Activated naive CD4-positive, alpha-beta T cell treated with anti-CD3 and anti-CD28 coated beads for 36 hours (primary cell): ENCODE measurements at regions not wholly inside any gene's neighbourhood (a gene's known extent, or its start where the extent isn't known, plus 50 kb on each side); places are given as distances from the start of the nearest gene placed in this dataset.
"Not testable (repeated sequence)": the region's sequence is repeated elsewhere in the genome, so short reads cannot be mapped to it uniquely, and the experiment has no call there.

Experiments used
- CTCF ChIA-PET: fragments of 350-600 bp; sonication (Branson Sonifier 250); formaldehyde crosslinking; loops from one replicate; lab custom pipeline; 2021; ENCODE audit warnings: antibody characterized with exemption; lab: Charles Lee
- DNase-seq: peaks from one replicate; pipeline ENCODE4 v3.0.0-alpha.2; 2020
- H3K27ac Mint-ChIP-seq: one replicate; pipeline ENCODE4 v1.8.0; 2021; ENCODE audit warnings: mild to moderate bottlenecking, mixed read lengths
- H3K27me3 Mint-ChIP-seq: one replicate; pipeline ENCODE4 v1.8.0; 2021; ENCODE audit warnings: low read depth, mixed read lengths
- H3K36me3 Mint-ChIP-seq: one replicate; pipeline ENCODE4 v1.8.0; 2021; ENCODE audit warnings: low read depth, mixed read lengths
- H3K4me1 Mint-ChIP-seq: one replicate; pipeline ENCODE4 v1.8.0; 2021; ENCODE audit warnings: low read depth, mixed read lengths
- H3K4me3 Mint-ChIP-seq: one replicate; pipeline ENCODE4 v1.8.0; 2021; ENCODE audit warnings: mild to moderate bottlenecking, moderate library complexity, mixed read lengths
- H3K9me3 Mint-ChIP-seq: one replicate; pipeline ENCODE4 v1.8.0; 2021; ENCODE audit warnings: mixed read lengths
- intact Hi-C: fragments of 100-400 bp; cut with micrococcal nuclease; formaldehyde crosslinking; loops from one replicate; pipeline ENCODE4 v1.15.1; 2023

- Mint-ChIP-seq H3K9me3 (no peaks in the 10 kb centered on the region), H3K27ac (no peak overlapping the region), H3K36me3 (no peaks in the 10 kb centered on the region), H3K4me3 (no peak overlapping the region), H3K27me3 (no peaks in the 10 kb centered on the region), H3K4me1 (no peaks in the 10 kb centered on the region)
- CTCF ChIA-PET, result no interaction called here
- intact Hi-C loops, result no loop called here
- DNase-seq, result no peak
Observed at GRCh38 chr6:14582749-14583148, 465.2 kb downstream of the CD83 start.

GRCh38 chr6:14583826-14584225 is 466.3 kb downstream of the CD83 start:
- Mint-ChIP-seq H3K27ac (no peak overlapping the region), H3K36me3 (no peaks in the 10 kb centered on the region), H3K9me3 (no peaks in the 10 kb centered on the region), H3K4me1 (no peaks in the 10 kb centered on the region), H3K4me3 (no peak overlapping the region), H3K27me3 (no peaks in the 10 kb centered on the region)
- no peak for DNase-seq
- CTCF ChIA-PET, result no interaction called here
- intact Hi-C loops, result no loop called here

GRCh38 chr6:14584450-14584849 is 466.9 kb downstream of the CD83 start:
- intact Hi-C loops, result no loop called here
- Mint-ChIP-seq H3K27ac (no peak overlapping the region), H3K4me1 (no peaks in the 10 kb centered on the region), H3K36me3 (no peaks in the 10 kb centered on the region), H3K4me3 (no peak overlapping the region), H3K27me3 (no peaks in the 10 kb centered on the region), H3K9me3 (no peaks in the 10 kb centered on the region)
- CTCF ChIA-PET, result no interaction called here
- DNase-seq, result no peak

GRCh38 chr6:14585689-14586088 is 468.1 kb downstream of the CD83 start:
- DNase-seq, result no peak
- intact Hi-C loops, result no loop called here
- CTCF ChIA-PET, result interaction anchor here (0.6 kb wide), 1 partner anchor 765 kb away, joined by 3 read pairs; no protein-coding TSS in a partner anchor

DNA sequence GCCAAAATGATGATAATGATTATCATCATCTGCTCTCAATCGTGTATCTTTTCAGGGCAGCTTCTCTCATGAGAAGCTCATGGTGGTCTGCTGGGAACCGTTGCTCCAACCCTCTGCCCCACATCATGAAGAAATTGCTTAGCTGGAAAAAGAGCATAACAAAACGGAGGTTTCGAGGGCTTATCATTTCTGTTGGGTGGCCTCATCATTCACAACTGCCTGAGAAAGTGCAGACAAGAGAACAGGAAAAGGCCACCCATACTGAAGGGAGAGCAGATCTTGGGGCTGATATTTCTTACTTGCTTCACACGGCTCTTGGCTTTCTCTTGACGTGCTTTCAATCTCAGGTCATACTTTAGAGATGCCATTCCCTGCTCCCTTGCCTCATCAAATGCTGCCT is 471.6 kb downstream of the CD83 start:
- intact Hi-C loops, result no loop called here
- CTCF ChIA-PET, result no interaction called here
- no peak for DNase-seq
- Mint-ChIP-seq H3K27ac (no peak overlapping the region), H3K36me3 (no peaks in the 10 kb centered on the region), H3K9me3 (no peaks in the 10 kb centered on the region), H3K4me1 (no peaks in the 10 kb centered on the region), H3K27me3 (no peaks in the 10 kb centered on the region), H3K4me3 (no peak overlapping the region)

More at GRCh38 chr6:14585689-14586088, 468.1 kb downstream of the CD83 start:
- no peaks in the 10 kb centered on the region for H3K4me1 Mint-ChIP-seq
- no peaks in the 10 kb centered on the region for H3K27me3 Mint-ChIP-seq
- no peaks in the 10 kb centered on the region for H3K36me3 Mint-ChIP-seq
- H3K4me3 Mint-ChIP-seq, result no peak overlapping the region
- no peak overlapping the region for H3K27ac Mint-ChIP-seq
- no peaks in the 10 kb centered on the region for H3K9me3 Mint-ChIP-seq

- intact Hi-C loops, result no loop called here
- Mint-ChIP-seq H3K4me3 (no peak overlapping the region), H3K27me3 (no peaks in the 10 kb centered on the region), H3K9me3 (no peaks in the 10 kb centered on the region), H3K4me1 (no peaks in the 10 kb centered on the region), H3K36me3 (no peaks in the 10 kb centered on the region), H3K27ac (no peak overlapping the region)
- CTCF ChIA-PET, result no interaction called here
- DNase-seq, result no peak
Observed at GRCh38 chr6:14590586-14590985, 473.0 kb downstream of the CD83 start.

DNA sequence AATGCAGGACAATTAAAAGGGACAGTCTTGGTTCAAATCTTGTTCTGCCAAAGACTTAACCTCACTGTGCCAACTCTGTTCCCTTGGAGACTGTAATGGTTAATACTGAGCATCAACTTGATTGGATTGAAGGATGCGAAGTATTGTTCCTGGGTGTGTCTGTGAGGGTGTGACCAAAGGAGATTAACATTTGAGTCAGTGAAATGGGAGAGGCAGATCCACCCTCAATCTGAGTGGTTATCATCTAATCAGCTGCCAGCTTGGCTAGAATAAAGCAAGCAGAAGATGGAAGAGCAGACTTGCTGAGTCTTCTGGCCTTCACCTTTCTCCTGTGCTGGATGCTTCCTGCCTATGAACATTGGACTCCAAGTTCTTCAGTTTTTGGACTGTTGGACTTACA is 474.4 kb downstream of the CD83 start:
- H3K27me3 Mint-ChIP-seq, result no peaks in the 10 kb centered on the region
- H3K4me3 Mint-ChIP-seq, result no peak overlapping the region
- no peaks in the 10 kb centered on the region for H3K36me3 Mint-ChIP-seq
- no peak overlapping the region for H3K27ac Mint-ChIP-seq
- intact Hi-C loops, result no loop called here
- no peaks in the 10 kb centered on the region for H3K9me3 Mint-ChIP-seq
- DNase-seq, result no peak
- peaks cover 6% of the 10 kb centered on the region for H3K4me1 Mint-ChIP-seq
- CTCF ChIA-PET, result no interaction called here

- intact Hi-C loops, result no loop called here
- no peak overlapping the region for H3K27ac Mint-ChIP-seq
- CTCF ChIA-PET, result no interaction called here
- H3K27me3 Mint-ChIP-seq, result no peaks in the 10 kb centered on the region
- no peaks in the 10 kb centered on the region for H3K36me3 Mint-ChIP-seq
- no peak for DNase-seq
- peaks cover 6% of the 10 kb centered on the region for H3K4me1 Mint-ChIP-seq
- no peaks in the 10 kb centered on the region for H3K9me3 Mint-ChIP-seq
- no peak overlapping the region for H3K4me3 Mint-ChIP-seq
Observed at GRCh38 chr6:14593286-14593685, 475.7 kb downstream of the CD83 start.

- CTCF ChIA-PET, result no interaction called here
- H3K36me3 Mint-ChIP-seq, result no peaks in the 10 kb centered on the region
- no peak overlapping the region for H3K27ac Mint-ChIP-seq
- intact Hi-C loops, result no loop called here
- no peak for DNase-seq
- no peak overlapping the region for H3K4me3 Mint-ChIP-seq
- no peaks in the 10 kb centered on the region for H3K27me3 Mint-ChIP-seq
- no peaks in the 10 kb centered on the region for H3K9me3 Mint-ChIP-seq
- peaks cover 6% of the 10 kb centered on the region for H3K4me1 Mint-ChIP-seq
Observed at GRCh38 chr6:14595751-14596150, 478.2 kb downstream of the CD83 start.

GRCh38 chr6:14596410-14596809 is 478.8 kb downstream of the CD83 start:
- Mint-ChIP-seq H3K36me3 (no peaks in the 10 kb centered on the region), H3K9me3 (no peaks in the 10 kb centered on the region), H3K27me3 (no peaks in the 10 kb centered on the region), H3K4me3 (no peak overlapping the region), H3K27ac (no peak overlapping the region), H3K4me1 (peaks cover 6% of the 10 kb centered on the region)
- CTCF ChIA-PET, result no interaction called here
- intact Hi-C loops, result no loop called here
- peak; percentile 35 for DNase-seq

DNA sequence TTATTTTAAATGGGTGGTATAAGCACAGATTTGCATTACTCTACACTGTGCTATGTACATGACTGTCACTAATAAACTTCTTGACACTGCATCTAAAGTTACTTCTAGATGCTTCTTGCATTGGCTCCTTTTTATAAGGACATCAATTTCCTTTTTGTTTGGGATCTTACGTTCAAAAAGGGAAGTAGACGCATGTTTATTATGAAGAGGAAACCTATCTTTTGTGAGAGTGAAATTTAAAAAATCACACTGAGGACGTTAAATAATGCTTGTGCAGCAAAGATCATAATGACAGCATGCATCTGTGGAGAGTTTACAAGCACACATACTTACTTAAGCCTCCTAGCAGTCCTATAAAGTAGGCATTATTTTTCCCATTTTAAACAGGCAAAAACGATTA is 479.5 kb downstream of the CD83 start:
- Mint-ChIP-seq H3K36me3 (no peaks in the 10 kb centered on the region), H3K27ac (no peak overlapping the region), H3K27me3 (no peaks in the 10 kb centered on the region), H3K4me3 (no peak overlapping the region), H3K4me1 (peaks cover 6% of the 10 kb centered on the region), H3K9me3 (no peaks in the 10 kb centered on the region)
- intact Hi-C loops, result no loop called here
- CTCF ChIA-PET, result no interaction called here
- DNase-seq, result no peak

DNA sequence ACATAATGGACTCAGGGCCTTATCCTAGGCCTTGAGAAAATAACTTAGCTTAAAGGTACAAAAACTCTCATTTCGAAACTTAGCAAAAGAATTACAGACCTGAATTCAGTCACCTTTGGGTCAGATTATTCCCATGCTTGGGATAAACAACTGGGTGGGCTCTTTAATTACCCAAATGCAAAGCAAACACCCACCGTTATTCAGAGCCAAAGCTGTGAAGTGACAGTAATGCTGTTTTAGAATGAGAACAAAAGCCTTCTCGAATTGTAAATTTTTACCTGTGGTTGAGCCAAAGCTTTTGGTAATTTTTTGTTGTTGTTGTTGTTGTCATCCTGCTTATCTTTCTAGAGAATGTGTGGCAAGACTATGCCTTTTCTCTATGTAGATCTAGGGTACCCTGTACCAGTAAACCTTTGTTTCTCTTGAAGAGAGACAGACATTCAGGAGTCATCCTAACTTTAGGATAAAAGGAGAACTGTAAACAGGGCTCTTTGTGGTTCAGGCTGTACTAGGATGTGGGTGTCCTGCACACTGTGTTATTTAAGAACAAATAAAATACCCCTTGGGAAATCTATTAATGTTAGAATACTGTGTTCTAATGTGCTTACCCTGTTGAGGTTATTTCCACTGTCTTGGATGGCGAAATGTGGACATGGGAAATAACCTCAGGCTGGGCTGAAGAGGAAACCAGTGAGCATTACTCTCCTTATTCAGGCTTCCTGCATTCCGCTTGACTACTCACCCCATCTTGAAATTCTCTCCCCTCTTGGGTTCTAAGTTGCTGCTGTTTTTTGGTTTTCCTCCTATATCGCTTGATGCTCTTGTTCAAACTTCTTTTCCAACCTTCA is 480.7 kb downstream of the CD83 start:
- no peak for DNase-seq
- H3K27me3 Mint-ChIP-seq, result no peaks in the 10 kb centered on the region
- no peaks in the 10 kb centered on the region for H3K36me3 Mint-ChIP-seq
- no peak overlapping the region for H3K4me3 Mint-ChIP-seq
- no peak overlapping the region for H3K27ac Mint-ChIP-seq
- H3K4me1 Mint-ChIP-seq, result peaks cover 6% of the 10 kb centered on the region
- intact Hi-C loops, result no loop called here
- CTCF ChIA-PET, result interaction anchor here (0.7 kb wide), 1 partner anchor 129 kb away, joined by 3 read pairs; no protein-coding TSS in a partner anchor
- no peaks in the 10 kb centered on the region for H3K9me3 Mint-ChIP-seq

- H3K9me3 Mint-ChIP-seq, DNase-seq, H3K27me3 Mint-ChIP-seq, H3K27ac Mint-ChIP-seq, CTCF ChIA-PET, intact Hi-C loops, H3K36me3 Mint-ChIP-seq, H3K4me3 Mint-ChIP-seq, H3K4me1 Mint-ChIP-seq: not testable (repeated sequence)
Observed at GRCh38 chr6:14600306-14600705, 482.7 kb downstream of the CD83 start.
